GM19397 (cell line): ENCODE measurements at regions not wholly inside any gene's neighbourhood (a gene's known extent, or its start where the extent isn't known, plus 50 kb on each side); places are given as distances from the start of the nearest gene placed in this dataset.
"Not testable (repeated sequence)": the region's sequence is repeated elsewhere in the genome, so short reads cannot be mapped to it uniquely, and the experiment has no call there.

Experiments
- ATAC-seq: cut with Tn5 transposase; IDR thresholded peaks from one replicate; pipeline ENCODE4 v1.9.1; 2021; ENCODE audit warnings: mild to moderate bottlenecking, moderate library complexity; ENCODE audit not compliant: unreplicated experiment

GRCh38 chr5:40227366-40227765, 452.3 kb upstream of the PTGER4 start:
- no peak for ATAC-seq

DNA sequence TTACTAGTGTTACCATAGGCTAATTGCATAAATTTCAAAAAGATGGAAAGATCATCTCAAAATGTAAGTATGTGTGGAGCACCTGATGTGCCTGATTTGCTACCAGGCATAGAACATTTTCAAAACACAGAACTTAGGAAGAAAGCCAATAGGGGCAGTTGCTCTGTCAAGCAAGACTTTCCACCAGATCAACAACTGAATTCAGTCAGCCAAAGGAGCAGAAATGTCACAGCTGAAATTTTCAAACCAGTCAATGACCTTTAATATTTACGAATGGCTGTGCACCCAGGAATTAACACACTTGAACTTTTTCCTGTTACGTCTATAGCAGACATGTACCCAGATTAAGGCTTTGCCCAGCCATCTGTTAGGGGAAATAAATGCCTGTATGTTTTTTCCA, 452.8 kb upstream of the PTGER4 start:
- no peak for ATAC-seq

DNA sequence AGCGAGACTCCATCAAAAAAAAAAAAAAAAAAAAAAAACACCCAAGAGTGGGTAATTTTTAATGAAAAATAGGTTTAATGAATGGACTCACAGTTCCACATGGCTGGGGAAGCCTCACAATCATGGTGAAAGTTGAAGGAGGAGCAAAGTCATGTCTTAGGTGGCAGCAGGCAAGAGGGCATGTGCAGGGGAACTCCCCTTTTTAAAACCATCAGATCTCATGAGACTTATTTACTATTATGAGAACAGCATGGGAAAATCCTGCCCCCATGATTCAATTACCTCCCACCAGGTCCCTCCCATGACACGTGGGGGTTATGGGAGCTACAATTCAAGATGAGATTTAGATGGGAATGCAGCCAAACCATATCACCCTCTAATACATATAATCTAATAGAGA, 454.6 kb upstream of the PTGER4 start:
- ATAC-seq: not testable (repeated sequence)

DNA sequence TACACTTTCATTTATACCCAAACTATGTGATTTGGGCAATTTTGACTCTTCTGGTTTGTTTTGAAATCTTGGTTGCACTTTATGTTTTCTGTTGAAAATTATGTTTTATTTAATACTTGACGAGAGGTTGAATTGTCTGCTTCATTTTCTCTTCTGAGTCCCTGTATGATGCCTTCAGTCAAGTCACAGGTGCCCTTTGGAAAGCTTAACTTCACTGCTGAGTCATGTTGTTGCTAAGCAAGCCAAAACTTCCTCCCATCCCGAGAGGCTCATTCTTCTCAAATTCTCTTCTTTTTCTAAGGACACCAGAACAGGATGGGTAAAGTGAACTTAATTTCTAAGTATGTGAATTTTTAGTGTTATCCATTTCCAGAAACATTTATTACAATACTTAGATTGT, 455.3 kb upstream of the PTGER4 start:
- ATAC-seq: peak; percentile 11

- ATAC-seq: peak; percentile 66
Observed at GRCh38 chr5:40223884-40224402, 455.8 kb upstream of the PTGER4 start.

DNA sequence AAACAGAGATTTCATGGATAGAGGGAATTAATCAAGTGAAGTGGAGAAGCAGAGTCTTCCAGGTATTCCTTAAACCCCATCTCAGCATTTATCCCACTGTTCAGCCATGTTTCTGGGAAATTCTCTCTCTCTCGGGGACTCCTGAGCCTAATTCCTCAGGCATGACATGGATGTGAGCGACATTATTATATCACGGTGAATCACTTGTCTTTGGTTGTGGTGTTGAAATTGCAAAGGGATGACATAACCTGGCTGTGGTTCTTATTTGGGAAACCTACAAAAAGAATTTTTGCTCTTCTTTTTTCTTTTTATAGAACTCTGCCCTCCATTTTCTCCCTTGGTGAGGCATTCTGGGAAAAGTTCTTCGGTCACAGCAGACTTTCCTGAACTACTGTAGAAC, 457.9 kb upstream of the PTGER4 start:
- ATAC-seq: no peak

DNA sequence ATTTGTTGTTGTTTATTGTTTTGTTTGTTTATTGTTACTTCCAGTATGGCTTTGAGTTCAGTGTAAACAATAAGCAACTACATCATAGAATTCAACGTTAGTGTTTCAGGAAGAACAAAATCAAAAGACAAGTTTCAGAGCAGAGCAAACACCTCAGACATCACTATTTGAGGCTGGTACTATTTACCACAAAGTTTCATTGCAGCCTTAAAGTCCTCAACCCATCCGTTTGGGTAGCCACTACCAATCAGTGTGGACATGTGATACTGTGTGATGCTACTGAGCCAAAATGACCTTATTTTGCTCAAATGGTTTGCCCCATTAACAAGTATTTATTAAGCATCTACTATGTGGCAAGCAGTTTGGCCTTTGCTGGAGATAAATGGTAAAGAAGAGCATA, 458.5 kb upstream of the PTGER4 start:
- ATAC-seq: no peak

GRCh38 chr5:40220260-40220659, 459.5 kb upstream of the PTGER4 start:
- no peak for ATAC-seq

GRCh38 chr5:40217553-40217952, 462.2 kb upstream of the PTGER4 start:
- no peak for ATAC-seq

- ATAC-seq: no peak
Observed at GRCh38 chr5:40210694-40211093, 469.0 kb upstream of the PTGER4 start.

GRCh38 chr5:40206030-40206429, 473.7 kb upstream of the PTGER4 start:
- no peak for ATAC-seq

DNA sequence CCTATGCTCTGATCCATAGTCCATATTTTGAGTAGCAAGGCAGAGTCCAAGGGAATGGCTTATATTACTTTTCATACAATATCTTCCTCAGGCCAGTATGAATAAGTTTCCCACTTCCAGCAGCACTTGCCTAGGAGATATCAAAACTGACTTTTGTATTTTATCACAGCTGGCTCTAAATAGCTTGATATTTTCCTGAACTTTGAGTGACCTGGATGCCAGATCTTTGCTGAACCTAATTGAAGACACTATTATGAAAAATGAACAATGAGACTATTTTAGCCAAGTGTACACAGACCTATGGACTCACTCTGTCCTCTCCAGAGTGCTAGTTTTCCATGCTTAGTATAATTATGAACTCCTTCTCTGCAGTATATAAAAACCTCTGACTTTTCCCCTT, 475.6 kb upstream of the PTGER4 start:
- ATAC-seq: no peak

GRCh38 chr5:40202814-40203440, 476.8 kb upstream of the PTGER4 start:
- no peak for ATAC-seq

GRCh38 chr5:40198736-40199135, 481.0 kb upstream of the PTGER4 start:
- no peak for ATAC-seq

DNA sequence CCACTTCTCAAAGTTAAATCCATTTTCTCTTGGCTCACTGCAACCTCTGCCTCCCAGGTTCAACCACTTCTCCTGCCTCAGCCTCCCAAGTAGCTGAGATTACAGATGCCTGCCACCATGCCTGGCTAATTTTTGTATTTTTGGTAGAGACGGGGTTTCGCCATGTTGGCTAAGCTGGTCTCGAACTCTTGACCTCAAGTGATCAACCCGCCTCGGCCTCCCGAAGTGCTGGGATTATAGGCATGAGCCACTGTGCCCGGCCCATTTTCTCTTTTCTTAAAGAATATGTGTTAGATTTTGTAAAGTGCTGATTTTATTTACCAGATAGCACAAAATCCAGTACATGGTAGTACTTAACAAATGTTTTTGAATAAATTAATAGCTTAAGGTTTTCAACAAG, 484.1 kb upstream of the PTGER4 start:
- not testable (repeated sequence) for ATAC-seq

DNA sequence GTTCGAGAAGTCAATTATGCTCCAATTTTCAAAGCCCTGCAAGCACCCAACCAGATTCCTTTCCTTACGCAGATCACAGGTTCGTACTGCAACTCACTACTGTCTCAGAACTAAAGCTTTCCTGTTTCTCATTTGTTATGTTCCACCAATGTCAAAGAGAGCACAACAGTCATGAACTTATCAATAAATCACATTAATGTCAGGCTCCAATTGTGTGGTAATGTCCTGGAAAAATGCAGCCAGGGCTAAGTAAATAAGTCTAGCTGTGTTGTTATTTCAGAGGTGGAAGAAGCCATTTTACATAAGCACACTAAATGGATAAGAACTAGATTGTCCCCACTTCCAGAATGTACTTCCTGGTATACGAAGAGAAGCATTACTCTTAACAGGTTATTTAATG, 488.6 kb upstream of the PTGER4 start:
- ATAC-seq: no peak

GRCh38 chr5:40172721-40173120, 507.0 kb upstream of the PTGER4 start:
- ATAC-seq: no peak

DNA sequence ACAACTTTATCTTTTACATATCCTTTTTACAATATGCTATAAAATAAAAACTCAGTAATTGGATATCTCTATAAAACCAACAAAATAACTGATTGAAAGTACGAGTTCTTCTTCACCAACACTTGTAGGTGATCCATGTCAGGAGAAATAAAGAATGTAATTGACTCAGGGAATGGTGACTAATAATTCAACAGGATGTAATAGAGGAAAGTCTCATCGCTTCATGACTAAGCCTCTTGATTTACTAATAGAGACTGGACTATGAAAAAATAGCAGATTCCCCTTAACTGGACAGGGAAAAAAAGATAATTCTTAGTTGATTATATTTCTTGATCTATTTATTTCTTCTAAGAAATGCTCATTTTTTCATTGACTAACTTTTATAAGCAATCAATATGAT, 507.7 kb upstream of the PTGER4 start:
- no peak for ATAC-seq

GRCh38 chr5:40167283-40167682, 512.4 kb upstream of the PTGER4 start:
- ATAC-seq: no peak

- no peak for ATAC-seq
Observed at GRCh38 chr5:40166802-40167201, 512.9 kb upstream of the PTGER4 start.

DNA sequence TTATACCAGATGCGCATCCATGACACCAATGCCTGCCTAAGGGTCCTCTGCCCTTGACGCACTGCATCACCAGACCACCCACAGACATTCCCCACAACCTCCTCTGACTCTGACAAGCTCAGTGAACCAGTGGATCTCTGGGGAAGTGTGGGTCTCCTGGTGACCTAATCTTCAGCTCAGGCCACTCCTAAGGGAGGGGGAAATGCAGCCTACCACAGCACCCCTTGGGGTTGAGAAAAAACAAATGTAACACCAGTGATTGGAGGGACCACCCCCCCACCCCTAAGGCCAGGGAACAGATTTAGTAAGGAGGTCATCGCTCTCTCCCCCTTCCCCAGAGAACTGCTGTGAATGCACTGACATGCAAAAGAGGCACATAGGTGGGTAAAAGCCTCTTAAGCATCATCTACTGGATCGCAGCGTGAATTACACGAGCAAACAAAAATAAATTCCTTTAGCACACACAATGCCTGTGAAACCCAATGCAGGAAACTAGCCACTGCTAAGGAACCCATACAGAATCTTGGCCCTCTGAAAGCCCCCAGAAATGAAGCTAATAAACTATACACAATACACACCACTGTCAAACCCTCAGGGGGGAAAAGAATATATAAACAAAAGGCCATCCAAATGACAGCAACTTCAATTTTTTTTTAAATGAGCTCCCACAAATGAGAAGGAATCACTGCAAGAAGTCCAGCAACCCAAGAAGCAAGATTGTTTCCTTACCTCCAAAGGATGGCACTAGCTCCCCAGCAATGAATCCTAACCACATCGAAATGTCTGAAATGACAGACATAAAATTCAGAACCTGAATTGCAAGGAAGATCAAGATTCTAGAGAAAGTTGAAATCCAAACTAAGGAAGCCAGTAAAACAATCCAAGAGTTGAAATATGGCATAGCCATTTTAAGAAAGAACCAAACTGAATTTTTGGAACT, 513.7 kb upstream of the PTGER4 start:
- no peak for ATAC-seq
